GM21360 (cell line): ENCODE measurements at regions not wholly inside any gene's neighbourhood (a gene's known extent, or its start where the extent isn't known, plus 50 kb on each side); places are given as distances from the start of the nearest gene placed in this dataset.

Experiments used
- ATAC-seq: cut with Tn5 transposase; IDR thresholded peaks from one replicate; pipeline ENCODE4 v1.9.1; 2021; ENCODE audit warnings: mild to moderate bottlenecking, moderate library complexity; ENCODE audit not compliant: unreplicated experiment

GRCh38 chr5:145283141-145283810 lies 551.9 kb downstream of the PRELID2 start:
- ATAC-seq, result no peak

GRCh38 chr5:145280806-145281205 lies 554.3 kb downstream of the PRELID2 start:
- ATAC-seq, result no peak

GRCh38 chr5:145280214-145280613 lies 554.9 kb downstream of the PRELID2 start:
- ATAC-seq, result no peak

- no peak for ATAC-seq
Measured at GRCh38 chr5:145260670-145261069, 574.5 kb downstream of the PRELID2 start.

GRCh38 chr5:145247745-145248040 lies 587.4 kb downstream of the PRELID2 start:
- no peak for ATAC-seq

- no peak for ATAC-seq
Measured at GRCh38 chr5:145246961-145247744, 588.0 kb downstream of the PRELID2 start.

- ATAC-seq, result no peak
Measured at GRCh38 chr5:145246379-145246778, 588.8 kb downstream of the PRELID2 start.

- ATAC-seq, result no peak
Measured at GRCh38 chr5:145245354-145245753, 589.8 kb downstream of the PRELID2 start.

GRCh38 chr5:145244788-145245187 lies 590.4 kb downstream of the PRELID2 start:
- no peak for ATAC-seq

- no peak for ATAC-seq
Measured at GRCh38 chr5:145244251-145244650, 590.9 kb downstream of the PRELID2 start.

GRCh38 chr5:145243016-145243415 lies 592.1 kb downstream of the PRELID2 start:
- ATAC-seq, result no peak

GRCh38 chr5:145242551-145242950 lies 592.6 kb downstream of the PRELID2 start:
- ATAC-seq, result no peak

GRCh38 chr5:145237843-145238242 lies 597.3 kb downstream of the PRELID2 start:
- ATAC-seq, result peak; percentile 90

GRCh38 chr5:145236983-145237382 lies 598.2 kb downstream of the PRELID2 start:
- no peak for ATAC-seq

- ATAC-seq, result no peak
Measured at GRCh38 chr5:145236127-145236526, 599.0 kb downstream of the PRELID2 start.

- no peak for ATAC-seq
Measured at GRCh38 chr5:145233461-145233860, 601.7 kb downstream of the PRELID2 start.

- ATAC-seq, result no peak
Measured at GRCh38 chr5:145230781-145231180, 604.4 kb downstream of the PRELID2 start.

GRCh38 chr5:145228564-145228963 lies 606.6 kb downstream of the PRELID2 start:
- no peak for ATAC-seq

GRCh38 chr5:145227881-145228280 lies 607.3 kb downstream of the PRELID2 start:
- ATAC-seq, result no peak

- ATAC-seq, result no peak
Measured at GRCh38 chr5:145226726-145227125, 608.4 kb downstream of the PRELID2 start.

- ATAC-seq, result no peak
Measured at GRCh38 chr5:145225529-145225928, 609.6 kb downstream of the PRELID2 start.

- no peak for ATAC-seq
Measured at GRCh38 chr5:145223582-145223981, 611.6 kb downstream of the PRELID2 start.

GRCh38 chr5:145222622-145223021 lies 612.5 kb downstream of the PRELID2 start:
- ATAC-seq, result no peak
